KBM-7 (cell line): ENCODE measurements at regions not wholly inside any gene's neighbourhood (a gene's known extent, or its start where the extent isn't known, plus 50 kb on each side); places are given as distances from the start of the nearest gene placed in this dataset.

Experiments used
- DNase-seq: peaks from one replicate; pipeline ENCODE4 v3.0.0-alpha.2; 2015
- in situ Hi-C: fragments of 300-500 bp; cut with MboI; formaldehyde crosslinking; loops from 2 replicates; pipeline ENCODE4 v1.14.3; 2020; ENCODE audit warnings: low sequenced_read_pairs, low pct_unique_long_range_greater_than_20kb, mixed read lengths

- peak; percentile 8 for DNase-seq
- in situ Hi-C loops: no loop called here
Measured at GRCh38 chr12:19695244-19696098, 256.2 kb downstream of the AEBP2 start.

- in situ Hi-C loops: no loop called here
- DNase-seq: no peak
Measured at GRCh38 chr12:19700969-19701368, 261.7 kb downstream of the AEBP2 start.

GRCh38 chr12:19704966-19705365 lies 265.7 kb downstream of the AEBP2 start:
- in situ Hi-C loops: no loop called here
- no peak for DNase-seq

- no peak for DNase-seq
- in situ Hi-C loops: no loop called here
Measured at GRCh38 chr12:19706936-19707335, 267.6 kb downstream of the AEBP2 start.

- in situ Hi-C loops: no loop called here
- DNase-seq: no peak
Measured at GRCh38 chr12:19707948-19708409, 268.7 kb downstream of the AEBP2 start.

GRCh38 chr12:19709889-19710288 lies 270.6 kb downstream of the AEBP2 start:
- in situ Hi-C loops: no loop called here
- DNase-seq: no peak

- in situ Hi-C loops: no loop called here
- no peak for DNase-seq
Measured at GRCh38 chr12:19710811-19711793, 271.8 kb downstream of the AEBP2 start.

- in situ Hi-C loops: no loop called here
- no peak for DNase-seq
Measured at GRCh38 chr12:19712041-19712440, 272.7 kb downstream of the AEBP2 start.

- in situ Hi-C loops: no loop called here
- DNase-seq: no peak
Measured at GRCh38 chr12:19718401-19718800, 279.1 kb downstream of the AEBP2 start.

- in situ Hi-C loops: no loop called here
Measured at GRCh38 chr12:19719672-19720071, 280.4 kb downstream of the AEBP2 start.

GRCh38 chr12:19726122-19726521 lies 286.8 kb downstream of the AEBP2 start:
- no peak for DNase-seq
- in situ Hi-C loops: loop anchor here (25.0 kb wide), 1 partner anchor 661 kb away; no protein-coding TSS in a partner anchor

More at GRCh38 chr12:19719672-19720071, 280.4 kb downstream of the AEBP2 start:
- DNase-seq: no peak

- no peak for DNase-seq
- in situ Hi-C loops: loop anchor here (25.0 kb wide), 1 partner anchor 661 kb away; no protein-coding TSS in a partner anchor
Measured at GRCh38 chr12:19726592-19726991, 287.3 kb downstream of the AEBP2 start.

- in situ Hi-C loops: loop anchor here (25.0 kb wide), 1 partner anchor 650 kb away; no protein-coding TSS in a partner anchor
- DNase-seq: no peak
Measured at GRCh38 chr12:19737019-19737418, 297.7 kb downstream of the AEBP2 start.

- in situ Hi-C loops: loop anchor here (25.0 kb wide), 1 partner anchor 648 kb away; no protein-coding TSS in a partner anchor
- peak; percentile 72 for DNase-seq
Measured at GRCh38 chr12:19739195-19739776, 300.0 kb downstream of the AEBP2 start.

- in situ Hi-C loops: loop anchor here (25.0 kb wide), 1 partner anchor 647 kb away; no protein-coding TSS in a partner anchor
- DNase-seq: no peak
Measured at GRCh38 chr12:19740472-19741131, 301.3 kb downstream of the AEBP2 start.

GRCh38 chr12:19741132-19741489 lies 301.8 kb downstream of the AEBP2 start:
- no peak for DNase-seq
- in situ Hi-C loops: loop anchor here (25.0 kb wide), 1 partner anchor 646 kb away; no protein-coding TSS in a partner anchor

- no peak for DNase-seq
- in situ Hi-C loops: loop anchor here (25.0 kb wide), 1 partner anchor 643 kb away; no protein-coding TSS in a partner anchor
Measured at GRCh38 chr12:19744705-19745218, 305.5 kb downstream of the AEBP2 start.

GRCh38 chr12:19746471-19746870 lies 307.2 kb downstream of the AEBP2 start:
- in situ Hi-C loops: loop anchor here (25.0 kb wide), 1 partner anchor 641 kb away; no protein-coding TSS in a partner anchor

More at GRCh38 chr12:19746471-19746870, 307.2 kb downstream of the AEBP2 start:
- DNase-seq: no peak
